ENCODE measurements at regions not wholly inside any gene's neighbourhood (a gene's known extent, or its start where the extent isn't known, plus 50 kb on each side); places are given as distances from the start of the nearest gene placed in this dataset.

- TF ChIP-seq PRDM15 (CRISPR knock-in tag; IDR thresholded peaks at IDR 0.05) (no peak), NR3C1 (CRISPR knock-in tag; conservative IDR thresholded peaks at IDR 0.05; ENCODE audit: low read depth) (no peak), TEAD4 (CRISPR knock-in tag; IDR thresholded peaks at IDR 0.05) (no peak), FOXJ3 (CRISPR knock-in tag; IDR thresholded peaks at IDR 0.05; ENCODE audit: borderline replicate concordance) (no peak), ZNF532 (CRISPR knock-in tag; IDR thresholded peaks at IDR 0.05; ENCODE audit: borderline replicate concordance) (no peak), ELF4 (CRISPR knock-in tag; IDR thresholded peaks at IDR 0.05; ENCODE audit: low read depth) (no peak), CREM (CRISPR knock-in tag; IDR thresholded peaks at IDR 0.05) (no peak), CTCF (IDR thresholded peaks at IDR 0.05) (no peak), ZNF423 (CRISPR knock-in tag; IDR thresholded peaks at IDR 0.05) (no peak), ZNF138 (CRISPR knock-in tag; conservative IDR thresholded peaks at IDR 0.05) (no peak), CREB1 (CRISPR knock-in tag; IDR thresholded peaks at IDR 0.05) (no peak), HMGA2 (CRISPR knock-in tag; IDR thresholded peaks at IDR 0.05) (no peak), PREB (CRISPR knock-in tag; IDR thresholded peaks at IDR 0.05; ENCODE audit: borderline replicate concordance) (no peak), RORB (CRISPR knock-in tag; IDR thresholded peaks at IDR 0.05) (no peak), SP1 (CRISPR knock-in tag; conservative IDR thresholded peaks at IDR 0.05) (0 out of 2 replicates have a peak, but pooled peaks have one; percentile 23), EMX1 (CRISPR knock-in tag; IDR thresholded peaks at IDR 0.05) (no peak), E2F1 (CRISPR knock-in tag; IDR thresholded peaks at IDR 0.05) (no peak), FOXK1 (CRISPR knock-in tag; IDR thresholded peaks at IDR 0.05) (peak; percentile 44; the same call in 1 of the 2 replicates), JAZF1 (CRISPR knock-in tag; IDR thresholded peaks at IDR 0.05) (no peak), KAT7 (CRISPR knock-in tag; IDR thresholded peaks at IDR 0.05; ENCODE audit: borderline replicate concordance) (no peak)
- TF ChIP-seq, protein P1, sequence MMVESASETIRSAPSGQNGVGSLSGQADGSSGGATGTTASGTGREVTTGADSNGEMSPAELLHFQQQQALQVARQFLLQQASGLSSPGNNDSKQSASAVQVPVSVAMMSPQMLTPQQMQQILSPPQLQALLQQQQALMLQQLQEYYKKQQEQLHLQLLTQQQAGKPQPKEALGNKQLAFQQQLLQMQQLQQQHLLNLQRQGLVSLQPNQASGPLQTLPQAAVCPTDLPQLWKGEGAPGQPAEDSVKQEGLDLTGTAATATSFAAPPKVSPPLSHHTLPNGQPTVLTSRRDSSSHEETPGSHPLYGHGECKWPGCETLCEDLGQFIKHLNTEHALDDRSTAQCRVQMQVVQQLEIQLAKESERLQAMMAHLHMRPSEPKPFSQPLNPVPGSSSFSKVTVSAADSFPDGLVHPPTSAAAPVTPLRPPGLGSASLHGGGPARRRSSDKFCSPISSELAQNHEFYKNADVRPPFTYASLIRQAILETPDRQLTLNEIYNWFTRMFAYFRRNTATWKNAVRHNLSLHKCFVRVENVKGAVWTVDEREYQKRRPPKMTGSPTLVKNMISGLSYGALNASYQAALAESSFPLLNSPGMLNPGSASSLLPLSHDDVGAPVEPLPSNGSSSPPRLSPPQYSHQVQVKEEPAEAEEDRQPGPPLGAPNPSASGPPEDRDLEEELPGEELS (CRISPR knock-in tag; IDR thresholded peaks at IDR 0.05), result peak; percentile 41; the same call in 1 of the 2 replicates
- TF ChIP-seq, protein P2, sequence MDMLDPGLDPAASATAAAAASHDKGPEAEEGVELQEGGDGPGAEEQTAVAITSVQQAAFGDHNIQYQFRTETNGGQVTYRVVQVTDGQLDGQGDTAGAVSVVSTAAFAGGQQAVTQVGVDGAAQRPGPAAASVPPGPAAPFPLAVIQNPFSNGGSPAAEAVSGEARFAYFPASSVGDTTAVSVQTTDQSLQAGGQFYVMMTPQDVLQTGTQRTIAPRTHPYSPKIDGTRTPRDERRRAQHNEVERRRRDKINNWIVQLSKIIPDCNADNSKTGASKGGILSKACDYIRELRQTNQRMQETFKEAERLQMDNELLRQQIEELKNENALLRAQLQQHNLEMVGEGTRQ (CRISPR knock-in tag; IDR thresholded peaks at IDR 0.05), result no peak
- TF ChIP-seq, protein P3, sequence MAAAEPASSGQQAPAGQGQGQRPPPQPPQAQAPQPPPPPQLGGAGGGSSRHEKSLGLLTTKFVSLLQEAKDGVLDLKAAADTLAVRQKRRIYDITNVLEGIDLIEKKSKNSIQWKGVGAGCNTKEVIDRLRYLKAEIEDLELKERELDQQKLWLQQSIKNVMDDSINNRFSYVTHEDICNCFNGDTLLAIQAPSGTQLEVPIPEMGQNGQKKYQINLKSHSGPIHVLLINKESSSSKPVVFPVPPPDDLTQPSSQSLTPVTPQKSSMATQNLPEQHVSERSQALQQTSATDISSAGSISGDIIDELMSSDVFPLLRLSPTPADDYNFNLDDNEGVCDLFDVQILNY (CRISPR knock-in tag; IDR thresholded peaks at IDR 0.05), result no peak
Observed at GRCh38 chrX:74249963-74250362, 54.0 kb upstream of the ZCCHC13 start (continued).
